GM18858 (cell line): ENCODE measurements at regions not wholly inside any gene's neighbourhood (a gene's known extent, or its start where the extent isn't known, plus 50 kb on each side); places are given as distances from the start of the nearest gene placed in this dataset.

ENCODE experiments used
- ATAC-seq: cut with Tn5 transposase; IDR thresholded peaks from one replicate; pipeline ENCODE4 v1.9.1; 2021; ENCODE audit not compliant: unreplicated experiment

GRCh38 chr18:77896586-77897252 lies 647.1 kb downstream of the GALR1 start:
- ATAC-seq = no peak

DNA sequence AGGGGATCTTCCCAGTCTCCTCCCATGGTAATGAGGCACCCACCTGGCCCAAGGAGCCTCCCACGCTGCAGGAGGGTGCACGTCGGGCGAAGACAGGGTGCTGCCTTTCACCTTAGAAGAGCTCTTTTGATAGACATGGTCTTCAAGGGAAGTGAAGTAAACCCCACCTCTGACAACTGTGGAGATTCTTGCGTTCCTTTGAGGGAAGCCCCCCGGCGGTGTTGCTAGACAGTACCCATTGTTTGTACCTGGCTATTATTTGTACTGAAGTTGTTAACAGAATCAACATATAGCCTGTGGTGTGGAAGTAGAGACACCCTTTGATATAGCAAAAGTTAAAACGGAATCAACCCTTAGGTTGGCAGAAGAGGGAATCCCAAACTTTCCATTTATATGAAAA lies 648.0 kb downstream of the GALR1 start:
- no peak for ATAC-seq

DNA sequence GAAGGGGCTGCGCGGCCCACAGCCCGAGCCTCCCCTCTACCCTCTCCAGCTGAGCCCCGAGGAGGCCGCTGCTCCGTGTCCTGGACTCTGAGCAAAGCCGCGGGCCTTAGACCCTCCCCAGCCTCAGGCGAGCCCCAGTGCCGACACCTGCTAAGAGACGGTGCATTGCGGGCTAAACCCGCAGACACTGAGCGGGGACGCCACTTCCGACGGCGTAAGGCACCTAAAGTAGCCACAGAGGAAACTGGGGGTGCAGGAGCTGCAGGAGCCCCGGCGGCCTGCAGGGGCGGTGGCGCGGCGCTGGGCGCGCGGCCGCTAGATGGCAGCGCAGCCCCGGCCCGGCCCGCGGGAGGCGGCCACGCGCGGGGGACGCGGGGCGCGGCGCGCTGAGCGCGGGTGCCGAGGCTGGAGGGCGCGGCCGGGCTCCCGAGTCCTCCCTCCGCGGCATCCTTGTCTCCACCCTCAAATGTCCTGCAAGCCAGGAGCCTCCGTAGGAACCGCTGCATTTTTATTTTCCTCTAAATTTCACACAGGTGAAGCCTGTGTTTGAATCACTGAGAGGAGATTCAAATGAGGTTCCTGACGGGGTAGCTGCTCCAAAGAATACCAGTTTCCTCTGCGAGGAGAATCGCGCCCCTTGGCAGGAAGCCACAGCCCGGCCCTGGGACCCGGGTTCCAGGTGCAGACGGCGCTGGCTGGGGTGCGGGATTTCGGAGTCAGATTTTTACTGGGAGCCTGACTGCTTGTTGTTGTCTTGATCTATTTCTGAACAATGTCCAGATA lies 650.5 kb downstream of the GALR1 start:
- ATAC-seq = peak; percentile 98

DNA sequence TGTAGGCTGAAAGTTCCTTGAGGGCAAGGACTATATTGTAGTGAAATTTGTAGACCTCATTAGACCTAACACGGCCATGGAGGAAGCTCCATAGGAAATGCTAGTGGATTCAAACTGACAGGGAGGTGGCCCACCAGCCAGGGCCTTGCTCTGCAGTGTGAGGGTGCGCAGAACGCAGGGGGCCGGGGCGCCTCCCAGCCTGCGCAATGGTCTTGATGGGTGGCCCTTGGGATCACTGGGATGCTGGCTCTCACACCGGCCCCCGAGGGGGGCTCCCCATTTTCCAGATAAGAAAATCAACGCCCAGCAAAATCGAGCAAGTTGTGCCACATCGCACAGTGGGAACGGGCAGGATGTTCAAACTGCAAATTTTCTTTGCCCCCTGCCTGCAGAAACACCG lies 655.4 kb downstream of the GALR1 start:
- ATAC-seq = no peak

DNA sequence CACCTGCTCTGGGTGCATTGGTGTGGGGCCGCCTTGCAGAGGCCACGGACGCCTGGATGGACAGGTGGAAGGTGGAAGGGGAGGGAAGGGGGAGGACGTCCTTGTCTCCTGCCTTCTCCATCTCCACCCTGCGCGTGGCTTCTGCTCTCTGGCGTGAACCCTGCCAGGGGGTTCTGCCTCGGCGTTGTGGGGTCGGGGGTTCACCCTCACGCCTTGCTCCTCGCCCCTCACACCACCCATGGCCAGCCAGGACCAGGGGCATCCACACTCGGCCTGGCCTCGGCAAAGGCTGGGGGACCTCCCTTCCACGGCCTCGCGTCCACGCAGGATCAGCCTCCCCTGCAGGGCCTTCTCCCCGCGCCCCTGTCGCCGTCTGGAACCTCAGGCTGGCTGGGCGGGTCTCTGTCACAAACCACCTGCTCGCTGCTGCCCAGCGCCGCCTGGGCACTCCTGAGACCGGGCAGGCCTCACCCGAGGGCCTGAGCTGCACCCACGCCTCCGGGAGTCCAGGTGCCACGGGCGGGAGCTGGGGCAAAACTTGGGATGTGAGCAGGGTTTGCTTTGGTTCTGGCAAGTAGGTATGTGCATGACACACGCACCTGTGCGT lies 655.9 kb downstream of the GALR1 start:
- ATAC-seq = no peak

DNA sequence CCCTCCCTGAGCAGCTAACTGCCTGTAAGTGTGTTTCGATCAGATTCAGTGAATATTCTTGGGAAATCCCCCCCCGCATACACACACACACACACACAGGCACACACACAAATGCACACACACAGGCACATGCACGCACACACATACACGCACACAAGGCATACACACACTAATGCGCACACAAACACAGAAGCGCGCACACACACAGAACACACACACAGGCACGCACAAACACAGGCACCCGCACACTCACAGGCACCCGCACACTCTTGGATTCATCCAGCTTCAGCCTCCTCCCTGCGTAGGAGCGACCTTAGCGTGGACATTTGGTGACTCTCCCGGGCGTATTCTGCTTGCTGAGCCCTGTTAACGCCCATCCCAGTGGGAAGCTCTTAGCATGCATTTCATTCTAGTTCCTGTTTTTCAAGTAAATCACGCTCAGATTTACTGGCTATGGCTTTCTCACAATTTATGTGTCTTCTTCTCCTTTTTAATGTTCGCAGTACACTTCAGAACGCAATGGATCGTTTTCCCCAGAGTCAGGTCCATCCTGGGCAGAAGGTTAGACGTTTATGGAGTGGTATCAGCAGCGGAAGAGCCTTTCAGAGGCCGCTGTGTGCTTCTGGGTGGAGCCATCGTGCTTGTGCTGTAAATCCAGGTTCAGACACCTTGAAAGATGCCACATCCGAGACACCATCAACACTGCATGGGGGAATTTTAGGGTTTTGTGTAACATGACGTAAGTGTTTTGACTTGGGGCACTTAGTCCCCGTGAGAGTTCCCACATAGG lies 656.6 kb downstream of the GALR1 start:
- ATAC-seq = no peak

DNA sequence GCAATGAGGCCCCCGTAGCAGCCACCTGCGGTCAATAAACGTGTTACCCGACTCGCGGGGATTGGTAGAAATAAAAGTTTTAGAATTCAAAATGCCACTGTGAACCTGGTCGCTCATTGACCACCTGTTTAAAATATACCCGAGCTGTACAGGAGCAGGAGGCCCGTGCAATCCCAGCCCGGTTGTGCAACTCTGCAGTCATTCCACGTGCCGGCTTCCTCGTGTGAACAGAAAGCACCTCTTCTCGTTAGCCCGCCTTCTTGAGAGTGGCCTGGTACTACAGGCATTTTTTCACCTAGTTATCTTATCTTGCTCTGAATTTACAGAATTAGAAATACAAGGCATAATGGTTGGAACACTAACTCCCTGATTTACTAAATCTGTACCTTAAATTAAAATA lies 660.7 kb downstream of the GALR1 start:
- no peak for ATAC-seq

DNA sequence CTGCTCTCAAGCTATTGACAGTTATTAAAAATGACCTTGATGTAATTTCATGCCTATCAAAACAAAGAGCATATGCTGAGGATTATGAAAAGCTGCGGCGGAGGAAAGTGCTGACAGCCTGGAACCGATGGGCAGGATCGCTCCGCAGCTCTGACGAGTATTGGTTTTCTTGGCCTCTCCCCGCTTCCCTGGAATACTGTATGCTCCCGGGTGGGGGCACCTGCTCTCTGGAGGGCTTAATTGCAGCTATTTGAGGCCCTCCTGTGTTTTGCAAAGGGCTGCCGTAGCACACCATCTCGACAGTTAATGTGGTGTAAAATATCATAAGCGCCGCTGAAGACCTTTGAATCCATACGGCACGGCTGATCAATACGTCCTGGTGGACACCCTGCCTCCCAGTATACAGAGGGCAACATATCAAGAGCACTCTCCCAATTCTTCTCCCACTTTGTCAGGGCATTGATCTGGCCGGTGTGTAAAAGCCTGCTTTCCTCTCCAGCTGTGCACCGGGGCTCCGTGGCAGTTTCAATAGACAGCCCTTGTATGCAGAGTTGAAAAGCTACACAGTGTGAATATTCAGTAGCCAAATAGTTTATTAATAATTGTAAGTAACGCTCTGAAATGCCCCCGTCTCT lies 662.4 kb downstream of the GALR1 start:
- ATAC-seq = no peak

- ATAC-seq = no peak
These were observed 669.1 kb downstream of the GALR1 start for GRCh38 chr18:77918730-77919129.

DNA sequence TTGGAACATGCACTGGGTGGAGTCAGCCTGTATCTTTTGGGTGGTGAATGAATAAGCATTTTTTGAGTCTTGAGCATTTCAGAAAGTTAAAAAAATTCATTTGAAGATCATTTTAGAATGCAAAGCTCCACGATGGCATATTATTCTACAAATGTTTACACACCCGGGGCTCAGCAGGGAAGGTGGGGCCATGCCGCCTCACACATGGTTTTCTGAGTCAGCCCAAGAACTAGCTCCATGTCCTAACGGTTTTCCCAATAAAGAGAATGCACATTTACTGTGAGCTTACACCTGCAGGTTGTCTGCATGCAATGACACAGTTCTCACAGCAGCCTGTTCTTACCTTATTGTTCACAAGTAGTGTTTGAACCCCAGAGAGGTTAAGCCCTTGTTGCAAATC lies 670.3 kb downstream of the GALR1 start:
- no peak for ATAC-seq

GRCh38 chr18:77935342-77935741 lies 685.7 kb downstream of the GALR1 start:
- ATAC-seq = no peak

DNA sequence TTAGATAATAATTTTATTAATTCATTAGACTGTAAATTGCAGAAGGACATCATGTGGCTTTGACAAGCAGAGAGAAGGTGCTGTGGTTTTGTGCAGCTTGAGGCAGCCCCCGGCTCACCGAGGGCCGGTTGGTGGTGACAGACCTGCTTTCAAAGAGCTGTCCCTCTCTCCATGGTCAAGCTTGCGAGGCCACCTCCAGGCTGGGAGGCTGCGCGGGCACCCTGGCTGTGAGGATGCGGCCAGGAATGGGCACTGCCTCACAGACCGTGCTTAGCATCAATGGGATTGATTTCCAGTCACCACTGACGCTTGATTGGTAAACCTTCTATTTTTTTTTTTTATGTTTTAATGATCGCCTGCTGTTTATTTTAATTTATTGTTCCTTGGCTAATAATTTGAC lies 690.9 kb downstream of the GALR1 start:
- ATAC-seq = no peak

DNA sequence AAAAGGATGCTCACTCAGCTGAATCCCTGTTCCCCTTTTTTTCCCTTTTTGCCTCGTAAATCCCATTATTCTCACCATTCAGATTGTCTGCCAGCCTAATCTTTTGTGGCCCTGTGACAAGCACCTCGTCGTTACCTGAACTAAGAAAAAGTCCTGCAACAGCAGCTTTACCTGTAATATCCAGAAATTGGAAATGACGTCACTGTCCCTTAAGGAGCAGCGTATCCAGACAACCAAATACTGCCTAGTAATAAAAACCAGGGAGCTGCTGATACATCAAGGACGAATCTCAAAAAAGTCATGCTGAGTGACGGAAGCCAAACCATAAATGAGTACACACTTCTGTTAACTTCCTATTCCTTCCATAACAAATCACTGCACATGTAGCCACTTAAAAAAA lies 694.9 kb downstream of the GALR1 start:
- ATAC-seq = no peak

DNA sequence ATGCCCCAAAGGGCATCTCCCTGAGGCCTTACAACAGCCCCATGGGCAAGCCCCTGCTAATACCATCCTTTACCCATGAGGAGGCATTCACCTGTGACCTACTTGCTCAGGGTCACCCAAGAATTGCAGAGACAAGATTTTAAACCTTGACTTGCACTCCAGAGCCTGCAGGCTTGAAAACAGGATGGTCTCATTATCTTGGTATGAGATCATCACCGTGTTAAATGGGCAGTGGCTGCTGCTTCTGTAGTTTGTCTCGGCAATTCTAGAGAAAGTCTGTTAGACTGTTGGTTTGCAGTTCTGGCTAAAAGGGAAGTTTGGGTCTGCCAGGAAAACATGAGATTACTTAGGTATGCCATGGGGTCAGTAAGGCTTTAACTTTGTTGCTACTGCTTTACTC lies 698.9 kb downstream of the GALR1 start:
- ATAC-seq = no peak

DNA sequence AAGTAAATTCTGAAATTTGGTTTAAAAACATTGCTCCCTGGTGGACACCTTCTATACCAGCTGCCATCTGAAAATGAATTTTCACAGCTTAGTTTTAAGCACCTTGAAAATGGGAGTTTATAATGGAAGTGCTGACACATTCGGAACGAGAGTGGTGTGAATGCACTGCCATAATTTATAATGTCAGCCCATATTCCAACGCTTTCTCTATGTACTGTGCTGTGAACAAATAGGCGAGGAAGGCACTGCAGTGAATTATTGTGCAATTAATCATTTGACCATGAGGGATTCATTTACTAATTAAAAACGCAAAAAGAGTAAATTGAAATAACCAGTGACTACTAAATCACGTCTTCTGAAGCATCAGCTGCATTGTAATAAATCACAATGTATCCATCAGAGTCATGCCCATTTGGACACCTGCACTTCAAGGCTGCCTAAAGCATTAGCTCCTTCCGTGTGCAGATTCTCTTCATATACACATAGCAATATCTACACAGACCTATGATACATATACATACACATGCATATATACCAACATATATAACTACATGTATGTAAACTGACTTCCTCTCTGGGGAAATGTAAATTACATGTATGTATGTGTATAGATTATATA lies 699.8 kb downstream of the GALR1 start:
- ATAC-seq = no peak

GRCh38 chr18:77959248-77959647 lies 709.6 kb downstream of the GALR1 start:
- ATAC-seq = no peak

GRCh38 chr18:77960791-77961410 lies 711.3 kb downstream of the GALR1 start:
- no peak for ATAC-seq

DNA sequence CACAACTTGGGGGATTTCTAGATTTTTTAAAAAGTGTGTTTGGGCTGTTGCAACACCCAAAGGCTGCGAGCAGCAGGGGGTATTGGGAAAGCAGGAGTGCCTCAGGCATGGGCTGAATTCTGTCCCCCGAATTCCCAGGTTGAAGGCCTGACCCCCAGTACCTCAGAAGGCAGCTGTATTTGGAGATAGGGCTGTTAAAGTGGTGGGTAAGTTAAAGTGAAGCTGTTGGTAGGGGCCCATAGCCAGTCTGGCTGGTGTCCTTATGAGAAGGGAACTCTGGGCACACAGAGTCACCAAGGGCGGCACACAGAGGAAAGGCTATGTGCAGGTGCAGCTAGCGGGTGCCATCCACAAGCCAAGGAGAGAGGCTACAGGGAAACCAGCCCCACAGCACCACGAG lies 717.4 kb downstream of the GALR1 start:
- ATAC-seq = no peak

DNA sequence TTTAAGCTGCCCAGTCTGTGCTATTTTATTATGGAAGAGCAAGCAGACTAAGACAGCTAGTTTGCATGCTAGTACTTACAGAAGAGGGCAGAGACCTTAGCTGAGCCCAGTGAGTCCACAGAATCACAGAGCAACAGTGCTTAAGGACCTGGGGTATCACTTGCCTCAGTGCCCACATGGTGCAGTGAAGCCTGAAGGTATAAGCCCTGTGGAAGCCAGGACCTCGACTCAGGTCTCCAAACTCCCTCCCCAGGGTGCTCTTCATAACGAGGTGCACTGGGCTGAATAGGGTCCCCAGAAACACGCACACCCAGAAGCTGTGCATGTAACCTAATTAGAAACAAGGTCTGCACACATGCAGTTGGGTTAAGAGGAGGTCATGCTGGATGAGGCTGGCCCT lies 718.1 kb downstream of the GALR1 start:
- no peak for ATAC-seq

DNA sequence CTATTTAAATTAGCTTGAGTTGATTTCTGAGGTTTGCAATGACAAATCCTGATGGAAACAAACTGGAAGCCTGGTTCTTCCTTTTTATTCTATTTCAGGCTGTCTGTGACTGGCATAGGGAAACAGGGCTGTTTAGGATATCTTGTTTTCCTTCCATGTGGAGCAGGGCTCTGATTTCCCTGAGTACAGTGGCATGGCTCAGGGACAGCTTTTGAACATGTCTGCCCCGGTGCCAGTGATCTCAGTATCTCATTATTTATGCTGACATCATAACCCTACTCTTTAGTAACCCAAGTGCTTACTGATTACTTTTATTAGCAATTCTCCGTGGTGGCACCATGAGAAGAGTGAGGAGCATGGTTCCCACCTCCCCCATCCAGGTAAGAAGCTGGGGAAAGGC lies 720.3 kb downstream of the GALR1 start:
- no peak for ATAC-seq
